DOHH2 (cell line): ENCODE measurements at regions not wholly inside any gene's neighbourhood (a gene's known extent, or its start where the extent isn't known, plus 50 kb on each side); places are given as distances from the start of the nearest gene placed in this dataset.

Experiments
- CTCF ChIP-seq: fragments of 200-600 bp; sonication (generic); IDR thresholded peaks from one replicate; pipeline ENCODE4 v1.5.1; 2014; ENCODE audit warnings: antibody characterized with exemption, mild to moderate bottlenecking, low read depth, low read length; ENCODE audit not compliant: poor library complexity, severe bottlenecking
- EZH2phosphoT487 ChIP-seq: fragments of 200-600 bp; sonication (generic); IDR thresholded peaks from 2 replicates; pipeline ENCODE4 v1.6.1; 2017; ENCODE audit warnings: borderline replicate concordance, mild to moderate bottlenecking, antibody characterized with exemption, low read length, moderate library complexity, mixed read lengths

GRCh38 chr6:137763886-137764285 lies 103.2 kb upstream of the TNFAIP3 start:
- no peak for TF ChIP-seq CTCF
- no peak for TF ChIP-seq EZH2phosphoT487
